ENCODE measurements at regions not wholly inside any gene's neighbourhood (a gene's known extent, or its start where the extent isn't known, plus 50 kb on each side); places are given as distances from the start of the nearest gene placed in this dataset.

GRCh38 chr7:81036057-81036456 is 117.2 kb upstream of the SEMA3C start:
- no peak overlapping the region for H3K4me3 Mint-ChIP-seq
- DNase-seq (ENCODE audit: low spot score), result no peak
- no peaks in the 10 kb centered on the region for H3K4me1 Mint-ChIP-seq (ENCODE audit: low read depth)
- no peak overlapping the region for H3K27ac Mint-ChIP-seq
- no peaks in the 10 kb centered on the region for H3K27me3 Mint-ChIP-seq (ENCODE audit: low read depth)
- H3K36me3 Mint-ChIP-seq (ENCODE audit: low read depth), result no peaks in the 10 kb centered on the region
- peaks cover 18% of the 10 kb centered on the region for H3K9me3 Mint-ChIP-seq

DNA sequence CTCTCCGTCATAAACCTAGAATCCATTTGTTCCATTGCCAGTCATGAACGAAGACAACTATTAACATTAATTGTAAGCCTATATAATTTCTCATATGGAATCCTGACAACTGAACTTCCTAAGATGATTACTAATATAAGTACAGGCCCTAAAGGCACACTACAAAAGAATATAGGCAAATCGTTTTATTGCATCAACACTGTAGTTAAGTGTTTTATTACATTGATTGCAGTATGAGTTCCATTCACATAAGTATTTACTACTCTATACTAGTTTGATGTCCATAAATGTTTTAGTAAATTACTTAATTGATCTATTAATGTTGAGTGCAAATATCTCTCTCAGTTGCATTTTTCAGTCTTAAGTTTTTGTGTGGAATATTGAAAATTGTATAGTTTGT is 113.1 kb upstream of the SEMA3C start:
- Mint-ChIP-seq H3K27ac (no peak overlapping the region), H3K4me3 (no peak overlapping the region), H3K36me3 (ENCODE audit: low read depth) (no peaks in the 10 kb centered on the region), H3K27me3 (ENCODE audit: low read depth) (no peaks in the 10 kb centered on the region), H3K4me1 (ENCODE audit: low read depth) (no peaks in the 10 kb centered on the region), H3K9me3 (peaks cover 13% of the 10 kb centered on the region)
- DNase-seq (ENCODE audit: low spot score), result no peak

DNA sequence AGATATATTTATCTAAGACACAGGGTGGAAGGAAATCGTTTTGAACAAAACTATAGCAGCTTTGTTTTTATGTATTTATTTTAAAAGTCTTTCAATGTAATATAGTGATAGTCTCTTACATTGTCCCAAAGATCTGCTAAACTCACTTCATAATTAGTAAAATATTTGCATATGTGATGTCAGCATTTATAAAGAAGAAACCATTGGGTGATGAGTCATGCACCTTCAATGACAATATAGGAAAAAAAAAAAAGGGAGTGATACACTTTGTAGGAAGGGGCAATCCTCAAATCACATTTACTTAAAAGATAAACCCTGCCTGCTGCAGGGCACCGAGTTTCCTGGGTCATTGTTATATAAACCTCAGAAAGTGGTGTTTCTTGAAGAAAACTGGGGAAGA is 112.4 kb upstream of the SEMA3C start:
- Mint-ChIP-seq H3K27me3 (ENCODE audit: low read depth) (no peaks in the 10 kb centered on the region), H3K36me3 (ENCODE audit: low read depth) (no peaks in the 10 kb centered on the region), H3K27ac (no peak overlapping the region), H3K4me1 (ENCODE audit: low read depth) (no peaks in the 10 kb centered on the region), H3K9me3 (peaks cover 13% of the 10 kb centered on the region), H3K4me3 (no peak overlapping the region)
- DNase-seq (ENCODE audit: low spot score), result no peak

GRCh38 chr7:81030472-81030871 is 111.6 kb upstream of the SEMA3C start:
- DNase-seq (ENCODE audit: low spot score), result no peak
- H3K9me3 Mint-ChIP-seq, result peaks cover 10% of the 10 kb centered on the region
- no peak overlapping the region for H3K4me3 Mint-ChIP-seq
- H3K27ac Mint-ChIP-seq, result no peak overlapping the region
- H3K4me1 Mint-ChIP-seq (ENCODE audit: low read depth), result no peaks in the 10 kb centered on the region
- no peaks in the 10 kb centered on the region for H3K27me3 Mint-ChIP-seq (ENCODE audit: low read depth)
- H3K36me3 Mint-ChIP-seq (ENCODE audit: low read depth), result no peaks in the 10 kb centered on the region

- Mint-ChIP-seq H3K27me3 (ENCODE audit: low read depth) (no peaks in the 10 kb centered on the region), H3K9me3 (peaks cover 5% of the 10 kb centered on the region), H3K4me3 (no peak overlapping the region), H3K27ac (no peak overlapping the region), H3K36me3 (ENCODE audit: low read depth) (no peaks in the 10 kb centered on the region), H3K4me1 (ENCODE audit: low read depth) (no peaks in the 10 kb centered on the region)
- no peak for DNase-seq (ENCODE audit: low spot score)
Observed at GRCh38 chr7:81029511-81029910, 110.7 kb upstream of the SEMA3C start.

DNA sequence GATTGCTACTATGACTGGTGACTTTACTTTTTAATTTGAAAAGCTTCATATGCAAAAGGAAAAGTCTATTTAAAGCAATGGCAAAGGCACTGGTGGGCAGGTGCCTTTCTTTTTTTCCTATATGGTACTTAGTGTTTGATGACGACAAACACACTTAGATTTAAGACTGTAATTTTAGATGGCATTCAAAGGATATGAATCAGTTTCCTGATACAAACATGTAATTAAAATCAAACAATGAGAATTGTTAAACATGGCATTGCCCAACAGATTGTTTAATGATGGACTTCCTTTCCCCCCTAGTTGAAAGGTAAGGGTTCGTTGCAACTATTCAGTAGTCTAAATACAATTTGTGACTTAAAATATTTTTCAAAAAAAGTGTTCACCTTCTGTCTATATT is 106.5 kb upstream of the SEMA3C start:
- Mint-ChIP-seq H3K36me3 (ENCODE audit: low read depth) (no peaks in the 10 kb centered on the region), H3K4me1 (ENCODE audit: low read depth) (no peaks in the 10 kb centered on the region), H3K4me3 (no peak overlapping the region), H3K27ac (no peak overlapping the region), H3K27me3 (ENCODE audit: low read depth) (no peaks in the 10 kb centered on the region), H3K9me3 (peaks cover 4% of the 10 kb centered on the region)
- no peak for DNase-seq (ENCODE audit: low spot score)

DNA sequence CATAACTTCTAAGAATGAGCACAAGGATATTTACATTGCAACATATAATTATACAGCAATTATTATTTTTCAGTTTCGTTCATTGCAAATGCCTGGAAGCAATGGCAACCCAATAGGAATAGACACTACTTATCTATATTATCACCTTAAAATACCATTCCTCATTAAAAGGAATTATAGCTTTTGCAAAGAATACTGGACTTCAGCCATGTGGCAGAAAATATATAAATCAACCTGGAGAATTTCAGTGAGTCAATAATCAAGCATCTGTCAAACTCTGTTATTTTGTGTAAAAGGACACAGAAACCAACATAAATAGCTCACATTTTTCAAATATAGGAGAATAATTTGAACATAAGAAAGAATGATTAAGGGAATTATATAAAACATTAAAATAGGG is 96.1 kb upstream of the SEMA3C start:
- Mint-ChIP-seq H3K4me1 (ENCODE audit: low read depth) (no peaks in the 10 kb centered on the region), H3K9me3 (peaks cover 6% of the 10 kb centered on the region), H3K27me3 (ENCODE audit: low read depth) (no peaks in the 10 kb centered on the region), H3K4me3 (no peak overlapping the region), H3K27ac (no peak overlapping the region), H3K36me3 (ENCODE audit: low read depth) (no peaks in the 10 kb centered on the region)
- no peak for DNase-seq (ENCODE audit: low spot score)

DNA sequence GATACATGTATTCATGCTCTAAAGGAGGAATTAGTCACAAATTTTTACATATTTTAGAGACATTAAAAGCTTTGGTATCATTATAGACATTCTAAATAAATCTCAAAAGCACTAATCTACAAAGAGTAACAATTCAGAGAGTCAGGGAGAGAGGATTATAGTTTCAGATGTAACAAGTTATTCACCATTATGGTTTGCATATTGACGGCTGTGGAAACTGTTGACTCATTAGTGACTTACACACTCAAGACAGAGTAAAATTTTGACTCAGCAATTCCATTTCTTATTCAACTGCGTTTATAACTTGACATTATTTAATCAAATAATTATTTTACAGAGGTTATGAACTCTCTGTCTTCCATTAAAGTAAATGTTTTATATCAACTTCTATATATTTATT is 95.4 kb upstream of the SEMA3C start:
- Mint-ChIP-seq H3K36me3 (ENCODE audit: low read depth) (no peaks in the 10 kb centered on the region), H3K9me3 (peaks cover 6% of the 10 kb centered on the region), H3K4me1 (ENCODE audit: low read depth) (no peaks in the 10 kb centered on the region), H3K4me3 (no peak overlapping the region), H3K27ac (no peak overlapping the region), H3K27me3 (ENCODE audit: low read depth) (no peaks in the 10 kb centered on the region)
- no peak for DNase-seq (ENCODE audit: low spot score)

- no peak for DNase-seq (ENCODE audit: low spot score)
- Mint-ChIP-seq H3K27ac (no peak overlapping the region), H3K4me1 (ENCODE audit: low read depth) (no peaks in the 10 kb centered on the region), H3K9me3 (peaks cover 10% of the 10 kb centered on the region), H3K36me3 (ENCODE audit: low read depth) (no peaks in the 10 kb centered on the region), H3K27me3 (ENCODE audit: low read depth) (no peaks in the 10 kb centered on the region), H3K4me3 (no peak overlapping the region)
Observed at GRCh38 chr7:81013083-81013817, 94.4 kb upstream of the SEMA3C start.

DNA sequence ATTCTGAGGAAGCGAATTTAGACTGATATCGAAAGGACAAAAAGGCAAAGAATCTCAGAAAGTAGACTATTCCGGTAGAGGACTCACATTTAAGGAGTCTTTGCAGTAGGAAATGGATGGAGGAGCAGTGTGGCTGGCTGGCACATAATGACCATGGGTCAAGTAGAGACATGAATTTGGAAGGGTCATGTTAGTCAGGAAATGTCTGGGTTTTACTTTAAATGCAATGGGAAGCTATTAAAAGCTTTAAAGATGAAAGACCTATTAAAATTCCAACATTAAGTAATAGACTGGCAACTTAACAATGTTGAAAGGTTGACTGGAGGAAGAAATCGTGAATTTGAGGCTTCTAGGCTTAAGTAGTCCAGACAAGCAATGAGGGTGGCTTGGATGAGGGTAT is 90.0 kb upstream of the SEMA3C start:
- Mint-ChIP-seq H3K4me3 (no peak overlapping the region), H3K27me3 (ENCODE audit: low read depth) (no peaks in the 10 kb centered on the region), H3K27ac (no peak overlapping the region), H3K36me3 (ENCODE audit: low read depth) (no peaks in the 10 kb centered on the region), H3K9me3 (peaks cover 13% of the 10 kb centered on the region), H3K4me1 (ENCODE audit: low read depth) (no peaks in the 10 kb centered on the region)
- DNase-seq (ENCODE audit: low spot score), result no peak

- H3K36me3 Mint-ChIP-seq (ENCODE audit: low read depth), result no peaks in the 10 kb centered on the region
- peaks cover 8% of the 10 kb centered on the region for H3K9me3 Mint-ChIP-seq
- H3K27me3 Mint-ChIP-seq (ENCODE audit: low read depth), result no peaks in the 10 kb centered on the region
- H3K27ac Mint-ChIP-seq, result no peak overlapping the region
- DNase-seq (ENCODE audit: low spot score), result no peak
- no peak overlapping the region for H3K4me3 Mint-ChIP-seq
- H3K4me1 Mint-ChIP-seq (ENCODE audit: low read depth), result no peaks in the 10 kb centered on the region
Observed at GRCh38 chr7:81007051-81007450, 88.2 kb upstream of the SEMA3C start.

- Mint-ChIP-seq H3K4me3 (no peak overlapping the region), H3K4me1 (ENCODE audit: low read depth) (no peaks in the 10 kb centered on the region), H3K9me3 (peaks cover 8% of the 10 kb centered on the region), H3K27ac (no peak overlapping the region), H3K36me3 (ENCODE audit: low read depth) (no peaks in the 10 kb centered on the region), H3K27me3 (ENCODE audit: low read depth) (no peaks in the 10 kb centered on the region)
- no peak for DNase-seq (ENCODE audit: low spot score)
Observed at GRCh38 chr7:81005254-81005653, 86.4 kb upstream of the SEMA3C start.

DNA sequence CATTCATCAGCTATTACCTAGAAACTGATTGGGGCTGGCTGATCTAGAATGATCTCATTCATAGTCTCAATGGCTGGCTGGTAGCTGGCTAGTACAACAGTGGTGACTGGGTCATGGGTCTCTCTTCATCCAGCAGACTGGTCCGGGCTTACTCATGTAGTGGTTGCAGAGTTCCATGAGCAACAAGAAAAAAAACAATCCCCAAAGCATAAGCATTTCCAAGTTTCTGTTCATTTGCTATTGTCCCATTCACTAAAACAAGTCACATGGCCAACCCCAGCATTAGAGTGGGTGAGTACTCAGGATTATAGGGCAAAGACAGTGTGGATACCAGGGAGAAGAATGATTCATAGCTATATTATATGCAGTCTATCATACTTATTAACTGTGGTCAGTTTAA is 85.2 kb upstream of the SEMA3C start:
- Mint-ChIP-seq H3K9me3 (peaks cover 7% of the 10 kb centered on the region), H3K4me1 (ENCODE audit: low read depth) (no peaks in the 10 kb centered on the region), H3K4me3 (no peak overlapping the region), H3K27me3 (ENCODE audit: low read depth) (no peaks in the 10 kb centered on the region), H3K27ac (no peak overlapping the region), H3K36me3 (ENCODE audit: low read depth) (no peaks in the 10 kb centered on the region)
- no peak for DNase-seq (ENCODE audit: low spot score)

- no peak overlapping the region for H3K4me3 Mint-ChIP-seq
- H3K9me3 Mint-ChIP-seq, result peaks cover 4% of the 10 kb centered on the region
- no peaks in the 10 kb centered on the region for H3K4me1 Mint-ChIP-seq (ENCODE audit: low read depth)
- H3K27ac Mint-ChIP-seq, result no peak overlapping the region
- H3K36me3 Mint-ChIP-seq (ENCODE audit: low read depth), result no peaks in the 10 kb centered on the region
- DNase-seq (ENCODE audit: low spot score), result no peak
- H3K27me3 Mint-ChIP-seq (ENCODE audit: low read depth), result no peaks in the 10 kb centered on the region
Observed at GRCh38 chr7:81003326-81003725, 84.5 kb upstream of the SEMA3C start.

DNA sequence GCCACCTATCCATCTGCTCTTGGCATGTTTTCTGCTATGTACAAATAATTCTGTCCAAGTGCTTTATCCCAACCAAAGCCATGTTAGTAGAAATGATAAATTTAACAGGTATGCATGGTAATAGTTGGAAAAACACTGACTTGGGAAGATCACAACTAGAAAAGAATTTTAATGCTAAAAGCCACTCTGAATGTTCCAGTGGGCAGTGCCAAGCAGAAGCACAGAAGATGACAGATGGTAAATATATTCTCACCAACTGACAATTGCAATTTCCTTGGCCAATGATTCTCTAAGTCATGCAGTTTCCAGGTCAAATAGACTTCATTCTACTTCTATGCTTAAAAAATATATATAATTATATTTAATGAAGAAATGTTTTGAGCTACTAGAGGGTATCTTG is 83.6 kb upstream of the SEMA3C start:
- Mint-ChIP-seq H3K36me3 (ENCODE audit: low read depth) (no peaks in the 10 kb centered on the region), H3K4me3 (no peak overlapping the region), H3K27ac (no peak overlapping the region), H3K4me1 (ENCODE audit: low read depth) (no peaks in the 10 kb centered on the region), H3K9me3 (no peaks in the 10 kb centered on the region), H3K27me3 (ENCODE audit: low read depth) (no peaks in the 10 kb centered on the region)
- DNase-seq (ENCODE audit: low spot score), result no peak

Data from T-helper 2 cell treated with Interferon-gamma antibody and Interleukin-4, amounts not matched to agents 5 μg/mL and 100 μg/mL, for 36 hours (primary cell).